IgD-negative memory B cell (primary cell): ENCODE measurements at regions not wholly inside any gene's neighbourhood (a gene's known extent, or its start where the extent isn't known, plus 50 kb on each side); places are given as distances from the start of the nearest gene placed in this dataset.
"Not testable (repeated sequence)": the region's sequence is repeated elsewhere in the genome, so short reads cannot be mapped to it uniquely, and the experiment has no call there.

Experiments
- H3K27ac Mint-ChIP-seq, 3 donors: one replicate each; pipeline ENCODE4 v1.8.0; 2020 to 2022; ENCODE audit warnings: mild to moderate bottlenecking in 3 of 3, mixed read lengths in 3 of 3, moderate library complexity in 1 of 3
- H3K27me3 Mint-ChIP-seq: one replicate; pipeline ENCODE4 v1.8.0; 2021; ENCODE audit warnings: mixed read lengths
- H3K36me3 Mint-ChIP-seq: one replicate; pipeline ENCODE4 v1.8.0; 2020; ENCODE audit warnings: mild to moderate bottlenecking, mixed read lengths
- H3K4me1 Mint-ChIP-seq, 3 donors: one replicate each; pipeline ENCODE4 v1.8.0; 2020 to 2022; ENCODE audit warnings: mixed read lengths in 3 of 3, mild to moderate bottlenecking in 1 of 3
- H3K4me3 Mint-ChIP-seq, 4 donors: one replicate each; pipeline ENCODE4 v1.8.0; 2020 to 2022; ENCODE audit warnings: mild to moderate bottlenecking in 4 of 4, mixed read lengths in 4 of 4, moderate library complexity in 3 of 4
- H3K9me3 Mint-ChIP-seq, 3 donors: one replicate each; pipeline ENCODE4 v1.8.0; 2020 to 2021; ENCODE audit warnings: mixed read lengths in 3 of 3, mild to moderate bottlenecking in 1 of 3

GRCh38 chrX:150198776-150199175 is 164.3 kb upstream of the MAMLD1 start:
- Mint-ChIP-seq H3K36me3 (no peaks in the 10 kb centered on the region), H3K27ac (no peak overlapping the region), H3K9me3 (no peaks in the 10 kb centered on the region), H3K27me3 (no peaks in the 10 kb centered on the region), H3K4me3 (no peak overlapping the region), H3K4me1 (peaks cover 0 to 3% (median 0%) of the 10 kb centered on the region in 3 donors)

GRCh38 chrX:150199181-150199580 is 163.9 kb upstream of the MAMLD1 start:
- Mint-ChIP-seq H3K4me3 (no peak overlapping the region), H3K27me3 (no peaks in the 10 kb centered on the region), H3K9me3 (no peaks in the 10 kb centered on the region)

GRCh38 chrX:150199803-150200202 is 163.3 kb upstream of the MAMLD1 start:
- Mint-ChIP-seq H3K4me3 (no peak overlapping the region), H3K27me3 (no peaks in the 10 kb centered on the region), H3K27ac (no peak overlapping the region), H3K9me3 (no peaks in the 10 kb centered on the region), H3K36me3 (no peaks in the 10 kb centered on the region), H3K4me1 (peaks cover 0 to 3% (median 0%) of the 10 kb centered on the region in 3 donors)

More at GRCh38 chrX:150199181-150199580, 163.9 kb upstream of the MAMLD1 start:
- H3K36me3 Mint-ChIP-seq, result no peaks in the 10 kb centered on the region
- peaks cover 0 to 3% (median 0%) of the 10 kb centered on the region in 3 donors for H3K4me1 Mint-ChIP-seq
- no peak overlapping the region for H3K27ac Mint-ChIP-seq

- Mint-ChIP-seq H3K27ac (no peak overlapping the region), H3K27me3 (no peaks in the 10 kb centered on the region), H3K36me3 (no peaks in the 10 kb centered on the region)
Observed at GRCh38 chrX:150200361-150200760, 162.8 kb upstream of the MAMLD1 start.

GRCh38 chrX:150200820-150201287 is 162.3 kb upstream of the MAMLD1 start:
- Mint-ChIP-seq H3K9me3 (no peaks in the 10 kb centered on the region), H3K27me3 (no peaks in the 10 kb centered on the region), H3K36me3 (no peaks in the 10 kb centered on the region), H3K27ac (no peak overlapping the region), H3K4me1 (peaks cover 0 to 1% (median 0%) of the 10 kb centered on the region in 3 donors), H3K4me3 (no peak overlapping the region)

More at GRCh38 chrX:150200361-150200760, 162.8 kb upstream of the MAMLD1 start:
- Mint-ChIP-seq H3K4me1 (peaks cover 0 to 1% (median 0%) of the 10 kb centered on the region in 3 donors), H3K4me3 (no peak overlapping the region), H3K9me3 (no peaks in the 10 kb centered on the region)

GRCh38 chrX:150201391-150201790 is 161.7 kb upstream of the MAMLD1 start:
- no peaks in the 10 kb centered on the region for H3K36me3 Mint-ChIP-seq
- H3K4me1 Mint-ChIP-seq, result peaks cover 0 to 1% (median 0%) of the 10 kb centered on the region in 3 donors
- H3K27me3 Mint-ChIP-seq, result no peaks in the 10 kb centered on the region
- no peaks in the 10 kb centered on the region for H3K9me3 Mint-ChIP-seq
- no peak overlapping the region for H3K4me3 Mint-ChIP-seq
- no peak overlapping the region for H3K27ac Mint-ChIP-seq

GRCh38 chrX:150201841-150202240 is 161.3 kb upstream of the MAMLD1 start:
- H3K36me3 Mint-ChIP-seq, result no peaks in the 10 kb centered on the region
- no peaks in the 10 kb centered on the region for H3K9me3 Mint-ChIP-seq
- no peak overlapping the region for H3K27ac Mint-ChIP-seq
- H3K4me3 Mint-ChIP-seq, result no peak overlapping the region
- peaks cover 0 to 1% (median 0%) of the 10 kb centered on the region in 3 donors for H3K4me1 Mint-ChIP-seq
- H3K27me3 Mint-ChIP-seq, result no peaks in the 10 kb centered on the region

GRCh38 chrX:150202641-150203247 is 160.4 kb upstream of the MAMLD1 start:
- H3K36me3 Mint-ChIP-seq, result no peaks in the 10 kb centered on the region
- H3K9me3 Mint-ChIP-seq, result no peaks in the 10 kb centered on the region
- H3K4me3 Mint-ChIP-seq, result no peak overlapping the region
- no peak overlapping the region for H3K27ac Mint-ChIP-seq
- no peaks in the 10 kb centered on the region for H3K27me3 Mint-ChIP-seq
- H3K4me1 Mint-ChIP-seq, result peaks cover 0 to 1% (median 0%) of the 10 kb centered on the region in 3 donors

- no peaks in the 10 kb centered on the region for H3K36me3 Mint-ChIP-seq
- no peaks in the 10 kb centered on the region for H3K27me3 Mint-ChIP-seq
- no peaks in the 10 kb centered on the region for H3K9me3 Mint-ChIP-seq
- H3K4me3 Mint-ChIP-seq, result no peak overlapping the region
- no peak overlapping the region for H3K27ac Mint-ChIP-seq
- peaks cover 0 to 1% (median 0%) of the 10 kb centered on the region in 3 donors for H3K4me1 Mint-ChIP-seq
Observed at GRCh38 chrX:150203248-150203645, 159.9 kb upstream of the MAMLD1 start.

GRCh38 chrX:150205011-150205410 is 158.1 kb upstream of the MAMLD1 start:
- H3K27me3 Mint-ChIP-seq, result no peaks in the 10 kb centered on the region
- H3K4me3 Mint-ChIP-seq, result no peak overlapping the region
- no peaks in the 10 kb centered on the region for H3K9me3 Mint-ChIP-seq
- no peaks in the 10 kb centered on the region for H3K36me3 Mint-ChIP-seq
- no peak overlapping the region for H3K27ac Mint-ChIP-seq
- H3K4me1 Mint-ChIP-seq, result no peaks in the 10 kb centered on the region

- no peaks in the 10 kb centered on the region for H3K9me3 Mint-ChIP-seq
- no peak overlapping the region for H3K27ac Mint-ChIP-seq
- no peaks in the 10 kb centered on the region for H3K36me3 Mint-ChIP-seq
- no peaks in the 10 kb centered on the region for H3K4me1 Mint-ChIP-seq
- H3K27me3 Mint-ChIP-seq, result no peaks in the 10 kb centered on the region
- no peak overlapping the region for H3K4me3 Mint-ChIP-seq
Observed at GRCh38 chrX:150207733-150208132, 155.4 kb upstream of the MAMLD1 start.

GRCh38 chrX:150211988-150212387 is 151.1 kb upstream of the MAMLD1 start:
- Mint-ChIP-seq H3K36me3 (no peaks in the 10 kb centered on the region), H3K27me3 (no peaks in the 10 kb centered on the region), H3K4me1 (no peaks in the 10 kb centered on the region), H3K9me3 (no peaks in the 10 kb centered on the region), H3K4me3 (no peak overlapping the region), H3K27ac (no peak overlapping the region)

- Mint-ChIP-seq H3K36me3 (no peaks in the 10 kb centered on the region), H3K4me3 (no peak overlapping the region), H3K9me3 (no peaks in the 10 kb centered on the region), H3K27ac (no peak overlapping the region), H3K4me1 (no peaks in the 10 kb centered on the region), H3K27me3 (no peaks in the 10 kb centered on the region)
Observed at GRCh38 chrX:150212672-150213480, 150.2 kb upstream of the MAMLD1 start.

GRCh38 chrX:150213481-150214030 is 149.6 kb upstream of the MAMLD1 start:
- no peaks in the 10 kb centered on the region for H3K9me3 Mint-ChIP-seq
- H3K36me3 Mint-ChIP-seq, result no peaks in the 10 kb centered on the region
- peak overlapping the region in 1 of 4 donors; percentile 58 for H3K4me3 Mint-ChIP-seq
- H3K27ac Mint-ChIP-seq, result no peak overlapping the region
- H3K27me3 Mint-ChIP-seq, result no peaks in the 10 kb centered on the region
- no peaks in the 10 kb centered on the region for H3K4me1 Mint-ChIP-seq

- not testable (repeated sequence) for H3K9me3 Mint-ChIP-seq, H3K27me3 Mint-ChIP-seq, H3K4me3 Mint-ChIP-seq, H3K27ac Mint-ChIP-seq, H3K36me3 Mint-ChIP-seq, H3K4me1 Mint-ChIP-seq
Observed at GRCh38 chrX:150216000-150216399, 147.1 kb upstream of the MAMLD1 start.
